Stimulated activated CD4-positive, alpha-beta T cell treated with anti-CD3 and anti-CD28 coated beads, Interleukin-15, amount 100 ng/mL, for 24 hours (primary cell): ENCODE measurements at regions not wholly inside any gene's neighbourhood (a gene's known extent, or its start where the extent isn't known, plus 50 kb on each side); places are given as distances from the start of the nearest gene placed in this dataset.

ENCODE experiments used
- DNase-seq: peaks from one replicate; pipeline ENCODE4 v3.0.0-alpha.2; 2020

DNA sequence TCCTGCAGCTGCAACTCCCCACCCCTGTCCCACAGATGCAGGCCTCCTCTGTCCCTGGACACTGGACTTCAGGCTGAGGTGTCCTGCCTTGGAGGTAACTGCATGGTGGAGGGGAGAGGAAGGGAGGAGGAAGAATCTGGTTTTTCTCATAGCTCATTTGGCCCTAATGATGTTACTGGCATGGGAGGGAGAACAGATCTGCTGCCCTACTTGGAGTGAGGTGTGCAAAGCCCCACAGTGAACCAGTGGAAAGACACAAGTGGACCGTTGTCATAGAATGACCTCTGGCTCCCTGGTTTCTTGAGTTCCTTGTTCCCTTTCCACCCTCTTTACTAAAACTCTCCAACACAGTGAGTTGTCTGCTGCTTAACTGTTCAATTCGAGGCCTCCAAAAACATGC is 215.9 kb downstream of the BARX2 start:
- DNase-seq = no peak

DNA sequence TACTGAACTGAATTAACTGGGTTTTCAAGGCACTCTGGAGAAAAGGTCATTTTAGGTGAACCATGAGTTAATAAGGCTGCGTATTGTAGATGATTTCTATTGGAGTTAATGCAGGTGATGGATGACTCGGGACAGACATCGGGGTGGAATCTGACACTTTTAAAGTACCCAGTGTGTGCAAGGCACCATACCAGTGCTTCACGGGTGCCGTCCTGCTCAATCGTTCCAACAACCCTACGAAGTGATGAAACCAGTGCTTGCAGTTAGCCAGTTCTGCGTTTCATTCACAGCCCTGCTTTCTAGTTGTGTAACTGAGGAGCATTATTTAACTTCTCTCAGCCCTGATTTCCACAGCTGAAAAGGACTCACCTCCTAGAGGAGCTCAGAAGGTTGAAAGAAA is 216.5 kb downstream of the BARX2 start:
- no peak for DNase-seq

DNA sequence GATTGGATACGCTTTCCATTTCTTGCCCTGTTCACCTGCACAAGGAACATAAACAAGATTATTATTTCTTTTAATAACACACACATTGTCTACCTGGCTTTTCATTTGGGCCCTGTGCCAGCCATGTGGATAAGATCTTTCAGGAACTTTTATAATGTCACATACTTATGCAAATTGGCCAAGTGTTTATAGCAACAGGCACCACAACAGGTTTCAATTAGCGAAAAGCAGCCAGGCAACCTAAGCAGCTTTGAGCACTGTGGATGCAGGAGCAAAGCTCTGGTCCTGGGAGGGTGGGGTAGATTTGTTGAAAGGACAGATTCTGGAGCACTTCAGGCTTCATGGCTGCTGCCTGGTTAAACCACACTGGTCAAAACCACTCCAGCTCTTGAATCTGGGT is 217.4 kb downstream of the BARX2 start:
- no peak for DNase-seq

DNA sequence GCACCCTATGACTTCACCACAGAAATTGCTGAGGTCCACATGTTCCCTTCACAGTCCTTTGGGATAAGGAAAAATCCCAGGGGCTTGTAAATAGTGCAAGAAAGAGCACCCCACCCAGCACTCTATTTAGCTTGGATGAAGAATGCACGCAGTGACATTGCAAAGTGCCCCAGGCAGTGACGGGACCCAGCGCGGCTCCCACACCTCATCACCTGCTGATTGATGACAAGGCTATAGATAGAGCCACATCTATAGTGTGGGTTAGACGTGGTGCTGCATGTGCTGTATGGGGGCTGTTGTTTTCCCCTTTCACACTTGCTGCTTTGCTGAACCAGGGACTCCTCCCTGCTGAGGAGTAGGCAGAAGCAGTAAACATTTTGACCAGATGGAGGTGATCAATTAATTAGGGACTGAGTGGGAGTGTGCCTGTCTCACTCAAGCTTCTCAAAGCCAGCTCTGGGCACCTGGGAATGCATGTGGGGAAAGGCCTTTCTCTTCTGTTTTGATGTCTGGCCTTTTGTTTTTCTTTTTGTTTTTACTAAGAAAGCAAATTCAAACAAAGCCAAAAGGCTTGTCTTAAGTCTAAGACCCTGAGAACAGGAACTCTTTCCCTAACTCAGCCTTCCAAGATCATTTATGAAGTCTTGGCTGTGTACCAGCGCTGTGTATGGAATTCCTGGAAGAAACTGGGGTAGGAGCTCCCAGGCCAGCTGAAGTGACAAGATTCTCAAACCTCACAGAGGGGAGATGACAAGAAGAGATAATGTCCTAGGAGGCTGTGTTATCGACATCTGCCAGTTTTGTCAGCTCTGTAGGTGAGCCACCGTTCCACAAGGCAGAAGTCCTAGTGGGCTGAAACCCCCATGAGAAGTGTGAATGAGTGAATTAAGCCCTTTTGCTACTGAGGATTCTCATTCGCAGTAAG is 219.7 kb downstream of the BARX2 start:
- DNase-seq = no peak

- DNase-seq = no peak
Observed at GRCh38 chr11:129596351-129596750, 219.3 kb upstream of the TMEM45B start.

- DNase-seq = no peak
Observed at GRCh38 chr11:129598378-129598777, 217.3 kb upstream of the TMEM45B start.

DNA sequence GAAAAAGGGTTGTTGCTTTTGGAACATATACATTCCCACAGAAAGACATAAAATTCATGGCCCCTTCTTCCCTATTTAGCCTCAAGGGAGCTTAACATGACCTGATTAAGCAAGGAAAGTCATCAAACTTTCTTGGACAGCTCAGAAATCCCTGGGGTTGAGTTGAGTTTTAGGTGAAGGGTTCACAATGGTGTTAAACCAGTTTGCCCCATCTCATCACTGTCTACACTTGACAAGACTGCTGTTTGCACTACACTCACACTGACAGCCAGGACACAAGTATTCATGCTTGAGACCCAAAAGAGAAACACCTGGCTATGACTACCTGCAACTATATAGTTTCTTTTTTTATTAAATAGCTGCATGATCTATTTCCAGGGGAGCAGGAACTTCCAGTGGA is 209.8 kb upstream of the TMEM45B start:
- DNase-seq = no peak

GRCh38 chr11:129608711-129609110 is 206.9 kb upstream of the TMEM45B start:
- no peak for DNase-seq

DNA sequence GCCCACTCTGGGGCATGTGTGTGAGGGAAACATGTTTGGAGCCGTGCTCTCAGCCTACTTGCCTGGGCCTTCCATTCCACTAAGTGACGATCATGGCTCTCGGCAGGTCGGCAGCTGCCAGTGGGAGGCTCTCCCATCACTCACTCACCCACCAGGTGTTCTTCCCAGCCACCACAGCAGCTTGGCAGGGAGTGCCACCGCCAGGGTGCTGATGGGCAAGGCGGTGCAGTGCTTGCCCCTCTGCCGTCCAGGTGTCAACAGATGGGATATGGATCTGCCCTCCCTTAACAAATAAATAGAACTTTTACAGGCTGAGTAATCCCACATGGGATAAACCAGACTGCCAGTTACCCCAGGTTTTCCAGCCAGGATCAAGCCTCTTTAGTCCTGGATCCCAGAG is 205.5 kb upstream of the TMEM45B start:
- no peak for DNase-seq

DNA sequence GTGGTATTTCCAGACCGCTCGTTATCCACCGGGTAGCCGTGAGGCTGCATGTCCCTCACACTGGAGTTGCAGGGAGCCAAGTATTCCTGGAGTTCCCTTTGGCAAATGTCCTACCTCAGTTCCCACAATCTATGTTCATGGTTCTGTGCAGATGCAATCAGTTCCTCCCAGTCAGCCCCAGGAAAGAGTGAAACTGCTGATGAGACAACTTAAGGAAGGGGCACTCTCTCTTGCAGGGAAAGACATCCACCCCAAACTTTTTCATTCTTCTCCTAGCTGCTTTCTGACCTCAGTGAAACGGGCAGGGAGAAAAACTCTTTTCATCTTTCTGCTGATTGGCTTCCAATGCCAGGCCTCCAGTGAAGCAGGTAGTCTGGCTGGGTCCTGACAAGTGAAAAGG is 205.1 kb upstream of the TMEM45B start:
- DNase-seq = no peak

- no peak for DNase-seq
Observed at GRCh38 chr11:129611661-129612446, 203.8 kb upstream of the TMEM45B start.

DNA sequence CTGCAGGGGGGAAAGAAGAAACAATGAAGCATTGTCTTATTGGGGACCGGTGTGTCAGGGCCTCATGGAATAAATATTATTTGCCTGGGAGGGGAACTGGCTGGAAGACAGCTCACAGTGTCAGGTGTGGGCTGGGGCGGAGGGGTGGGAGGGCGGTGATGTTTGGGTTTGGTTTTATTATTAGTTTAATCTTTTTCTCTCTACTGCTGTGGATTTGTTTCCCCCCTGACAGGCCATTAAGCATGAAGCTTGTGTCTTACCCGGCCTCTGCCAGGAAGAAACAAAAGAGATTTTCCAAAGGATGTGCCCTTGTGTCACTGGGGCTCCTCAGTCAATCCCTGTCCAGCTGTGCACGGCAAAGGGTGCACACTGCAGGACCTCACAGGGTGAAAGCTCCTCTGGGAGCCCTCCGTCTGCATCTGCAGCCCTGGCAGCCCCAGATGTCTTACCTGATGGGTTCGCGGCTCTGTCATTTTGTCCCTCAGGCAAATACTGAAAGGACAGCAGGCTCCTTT is 203.1 kb upstream of the TMEM45B start:
- no peak for DNase-seq

GRCh38 chr11:129613071-129613470 is 202.6 kb upstream of the TMEM45B start:
- no peak for DNase-seq

GRCh38 chr11:129614256-129614944 is 201.2 kb upstream of the TMEM45B start:
- no peak for DNase-seq

- DNase-seq = no peak
Observed at GRCh38 chr11:129618046-129618569, 197.5 kb upstream of the TMEM45B start.

- DNase-seq = no peak
Observed at GRCh38 chr11:129620237-129621104, 195.2 kb upstream of the TMEM45B start.

- DNase-seq = no peak
Observed at GRCh38 chr11:129625930-129626329, 189.7 kb upstream of the TMEM45B start.

DNA sequence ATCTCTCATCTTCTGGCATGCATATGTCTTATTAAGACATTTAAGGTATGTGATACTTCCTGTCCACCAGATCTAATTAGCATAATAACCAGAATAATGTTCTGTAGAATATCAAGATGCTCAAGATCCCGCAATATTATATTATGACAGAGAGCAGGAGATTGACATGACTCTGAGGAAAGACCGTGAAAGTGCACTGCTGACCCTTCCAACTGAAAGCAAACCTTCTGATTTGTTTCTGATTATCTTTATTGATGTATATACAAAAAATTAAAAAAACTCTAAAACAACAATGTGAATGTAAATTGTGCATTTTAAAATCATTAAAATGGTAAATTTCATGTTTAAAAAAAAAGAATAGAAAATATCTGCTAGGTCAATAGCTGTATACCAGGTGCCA is 184.4 kb upstream of the TMEM45B start:
- no peak for DNase-seq

DNA sequence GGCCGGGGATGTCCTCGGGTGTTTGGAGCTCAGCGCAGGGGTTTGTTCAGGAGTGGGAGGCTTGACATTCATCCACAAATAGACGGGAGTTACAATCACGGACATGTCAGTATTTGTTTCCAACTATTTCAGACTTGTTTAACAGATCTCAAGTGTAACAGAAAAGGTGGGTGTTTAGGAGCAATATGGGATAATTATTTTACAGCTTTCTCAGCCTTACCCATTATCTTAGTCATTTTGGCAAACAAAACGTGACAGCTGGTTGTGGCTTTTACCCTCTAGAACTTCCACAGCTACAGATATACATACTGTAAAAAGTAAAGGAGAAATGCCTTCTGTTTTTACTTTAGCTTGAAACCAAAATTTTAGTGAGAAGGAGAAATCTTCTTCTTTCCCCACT is 178.7 kb upstream of the TMEM45B start:
- DNase-seq = no peak

- no peak for DNase-seq
Observed at GRCh38 chr11:129637473-129637872, 178.2 kb upstream of the TMEM45B start.

DNA sequence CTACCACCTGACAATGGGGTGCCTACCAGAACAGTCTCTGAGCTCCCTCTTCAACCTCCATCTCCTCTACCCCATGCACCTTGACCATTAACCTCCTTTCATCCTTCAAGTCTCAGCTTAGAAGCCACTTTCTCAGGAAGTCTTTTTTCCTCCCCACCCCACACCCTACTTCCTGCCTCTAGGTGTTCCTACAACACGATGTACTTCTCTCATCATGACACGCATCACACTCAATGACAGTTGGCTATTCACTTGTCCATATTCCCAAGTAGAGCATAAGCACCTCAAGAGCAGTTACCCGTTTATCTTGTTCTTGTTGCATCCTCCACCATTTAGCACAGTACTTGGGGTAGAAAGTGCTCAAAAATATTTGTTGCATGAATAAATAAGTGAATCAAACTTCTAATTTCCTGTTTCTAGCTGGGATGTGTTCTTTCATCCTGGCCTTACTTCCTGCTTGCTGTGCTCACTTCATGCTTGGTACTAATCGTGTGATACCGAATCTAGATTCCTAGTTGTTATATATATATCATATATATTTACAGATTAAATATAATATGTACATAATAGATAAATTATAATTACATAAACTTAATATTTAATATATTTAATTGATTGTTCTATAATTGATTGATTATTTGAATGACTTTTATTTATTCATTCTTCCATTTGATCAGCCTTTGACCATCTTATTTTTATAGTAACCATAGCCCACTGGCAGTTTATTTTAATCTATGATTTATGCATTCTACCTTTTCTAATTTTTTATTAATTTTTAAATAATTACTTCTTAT is 177.5 kb upstream of the TMEM45B start:
- DNase-seq = no peak
